Kidney glomerular epithelial cell (primary cell): ENCODE measurements at regions not wholly inside any gene's neighbourhood (a gene's known extent, or its start where the extent isn't known, plus 50 kb on each side); places are given as distances from the start of the nearest gene placed in this dataset.
A peak's percentile ranks its signal among the peaks of the same experiment; 100 is the strongest.

Source experiments
- DNase-seq: peaks from one replicate; lab custom pipeline; 2025; lab: John Stamatoyannopoulos, UW

DNA sequence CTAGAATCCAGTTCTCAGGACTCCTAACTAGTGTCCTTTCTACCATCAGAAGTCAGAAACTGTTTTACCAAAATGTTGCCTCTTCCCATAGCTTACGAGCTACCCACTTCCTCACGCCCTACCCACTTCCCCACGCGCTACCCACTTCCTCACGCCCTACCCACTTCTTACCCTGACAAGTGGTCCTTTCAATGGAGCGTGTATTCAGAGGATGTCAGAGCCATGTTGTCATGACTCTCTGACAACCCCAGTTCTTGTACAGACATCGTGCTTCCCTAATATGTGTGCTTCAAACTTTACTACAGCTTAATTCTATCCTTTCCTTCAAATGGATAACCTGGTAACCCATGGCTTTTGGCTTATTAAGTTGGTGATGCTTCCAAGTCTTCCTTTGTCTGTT is 84.8 kb upstream of the PHF14 start:
- DNase-seq = no peak

DNA sequence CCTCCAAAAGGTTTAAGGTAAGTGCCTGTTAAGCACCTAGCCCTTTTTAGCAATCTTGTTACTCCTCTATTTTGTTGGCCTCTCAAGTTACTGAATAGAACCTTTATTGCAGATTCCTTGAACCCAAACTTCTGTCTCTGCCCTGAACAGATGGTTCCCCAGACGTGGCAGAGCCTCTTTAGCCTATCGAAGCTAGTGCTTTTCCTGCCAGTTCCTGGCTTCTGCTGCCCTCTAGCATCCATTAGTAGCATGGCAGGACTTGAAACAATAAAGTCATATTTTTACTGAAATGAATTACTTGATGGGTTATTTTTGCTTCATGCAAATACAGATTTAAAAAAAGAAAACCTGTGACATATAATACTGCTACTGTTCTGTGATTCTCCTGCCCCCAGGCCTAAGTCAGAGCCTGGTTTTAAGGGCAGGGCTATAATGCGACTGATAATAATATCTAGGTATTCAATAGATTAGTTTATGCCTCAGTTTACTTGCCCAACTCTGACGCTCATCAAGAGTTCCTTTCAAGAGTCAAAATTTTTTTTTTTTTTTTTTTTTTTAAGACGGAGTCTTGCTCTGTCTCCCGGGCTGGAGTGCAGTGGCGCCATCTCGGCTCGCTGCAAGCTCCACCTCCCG is 84.3 kb upstream of the PHF14 start:
- peak; percentile 47 for DNase-seq

DNA sequence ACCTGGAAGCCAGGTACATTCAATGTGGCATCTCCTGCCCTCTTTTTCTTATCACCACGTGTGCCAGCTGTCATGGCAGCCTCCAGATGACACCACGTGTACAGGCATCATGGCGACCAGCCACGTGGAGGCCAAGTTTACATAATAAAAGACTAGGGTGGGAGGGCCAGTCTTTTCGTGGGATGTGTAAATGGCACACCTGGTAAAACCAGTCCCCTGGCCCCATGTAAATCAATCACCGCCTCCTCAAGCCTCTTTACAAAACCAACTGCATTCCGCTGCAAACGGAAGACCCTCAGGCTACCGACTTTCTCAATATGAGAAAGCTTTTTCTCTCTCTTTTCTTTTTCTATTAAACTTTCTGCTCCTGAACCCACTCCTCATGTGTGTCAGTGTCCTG is 65.1 kb upstream of the PHF14 start:
- no peak for DNase-seq

DNA sequence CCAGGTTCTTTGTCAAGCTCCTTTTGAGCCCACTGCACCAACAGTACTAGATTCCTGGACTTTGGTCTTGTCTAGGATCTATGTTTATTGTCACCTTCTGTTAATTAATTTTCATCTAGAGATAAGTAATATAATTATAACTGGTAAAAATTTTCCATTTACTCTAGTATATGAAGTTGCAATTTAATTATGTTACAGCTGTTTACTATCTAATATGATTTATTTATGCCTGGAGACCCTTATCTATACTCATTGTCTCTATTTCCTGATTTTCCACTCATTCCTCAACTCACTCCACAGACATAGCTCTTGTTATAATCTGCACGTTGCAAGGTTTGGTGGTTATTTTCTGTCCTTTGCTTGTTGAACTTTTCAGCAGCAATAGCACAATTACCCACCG is 63.2 kb upstream of the PHF14 start:
- no peak for DNase-seq

DNA sequence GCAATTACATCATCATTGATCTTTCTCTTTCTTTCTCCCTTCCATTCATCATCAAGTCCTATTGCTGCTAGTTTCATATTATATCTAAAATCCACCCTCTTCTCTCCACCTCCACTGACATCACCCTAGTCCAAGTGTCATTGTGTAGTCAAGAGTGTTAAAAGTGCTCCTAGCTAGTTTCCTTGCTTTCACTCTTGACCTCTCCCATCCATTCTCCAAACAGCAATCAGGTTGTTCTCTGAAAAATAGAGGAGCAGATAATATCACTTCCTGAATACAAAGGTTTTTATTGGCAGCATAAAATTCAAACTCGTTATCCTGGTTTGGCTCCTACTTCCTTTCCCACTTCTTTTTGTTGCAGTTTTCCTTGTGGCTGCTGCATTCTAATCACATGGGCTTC is 61.6 kb upstream of the PHF14 start:
- DNase-seq = no peak

DNA sequence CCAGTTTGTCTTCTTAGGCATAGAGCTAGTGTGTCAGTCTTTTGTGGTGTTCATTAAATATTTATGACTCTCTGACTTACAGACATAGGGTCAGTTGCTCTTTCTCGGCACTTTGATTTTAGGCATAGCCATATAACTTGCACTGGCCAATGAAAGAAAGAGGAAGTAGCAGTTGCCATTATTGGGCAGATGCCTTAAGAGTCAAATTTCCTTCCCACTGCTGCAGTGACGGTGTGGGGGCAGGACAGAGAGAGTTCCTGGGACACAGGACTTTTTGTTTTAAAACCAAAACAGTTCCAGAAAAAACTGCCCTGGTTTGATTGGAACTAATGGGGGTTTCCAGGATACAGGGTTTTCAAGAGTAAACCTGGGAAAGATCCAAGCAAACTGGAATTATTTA is 60.2 kb upstream of the PHF14 start:
- no peak for DNase-seq

DNA sequence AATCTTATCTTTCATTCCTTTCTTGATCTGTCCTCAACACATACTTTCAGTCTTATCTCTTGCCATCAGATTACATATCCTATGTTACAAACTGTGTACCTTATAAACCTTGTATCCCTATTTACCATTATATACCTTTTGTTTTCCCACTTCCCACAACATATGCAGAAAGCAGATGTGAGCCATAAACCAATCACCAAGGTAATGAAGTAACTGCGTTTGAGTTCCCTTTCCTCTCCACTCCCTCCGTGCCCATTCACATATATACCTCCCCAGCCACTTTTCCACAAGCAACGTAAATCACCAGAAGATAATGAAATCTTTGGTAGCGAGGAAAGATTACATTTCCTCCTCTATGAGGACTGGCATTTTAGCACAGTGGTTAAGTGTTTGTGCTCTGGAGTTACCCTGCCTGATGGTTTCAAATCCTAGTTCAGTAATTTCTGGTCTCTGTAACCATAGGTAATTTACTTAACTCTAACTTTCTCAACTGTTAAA is 55.5 kb upstream of the PHF14 start:
- DNase-seq = no peak

DNA sequence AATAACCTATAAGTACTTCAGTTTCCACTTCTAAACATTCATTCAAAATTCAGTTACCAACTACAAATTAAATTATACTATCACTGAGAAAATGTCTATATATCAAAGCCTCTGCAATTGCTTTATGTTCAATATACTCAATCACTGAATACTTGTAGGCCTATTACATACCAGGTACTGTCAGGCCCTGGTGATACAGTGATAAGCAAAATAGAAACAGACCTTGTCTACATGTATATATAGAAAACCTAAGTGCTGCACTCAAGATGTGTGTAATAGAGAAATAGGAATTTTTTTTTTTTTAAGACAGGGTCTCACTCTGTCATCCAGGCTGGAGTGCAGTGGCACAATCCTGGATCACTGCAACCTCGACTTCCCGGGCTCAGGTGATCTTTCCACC is 53.7 kb upstream of the PHF14 start:
- no peak for DNase-seq
